K562 (cell line): ENCODE measurements at regions not wholly inside any gene's neighbourhood (a gene's known extent, or its start where the extent isn't known, plus 50 kb on each side); places are given as distances from the start of the nearest gene placed in this dataset.

Experiments
- ARHGAP35 ChIP-seq: fragments of 450-650 bp; IDR thresholded peaks from 2 replicates; pipeline ENCODE4 v1.6.1; 2018; ENCODE audit not compliant: partially characterized antibody
- ARNT ChIP-seq, 2 experiments: fragments of 450-650 bp; IDR thresholded peaks; 2 replicates each; pipeline ENCODE4 v1.6.1; 2016; ENCODE audit warnings: mild to moderate bottlenecking in 1 of 2
- DNMT1 ChIP-seq: fragments of 450-650 bp; IDR thresholded peaks from 2 replicates; pipeline ENCODE4 v1.6.1; 2016; ENCODE audit warnings: antibody characterized with exemption, mild to moderate bottlenecking
- DPF2 ChIP-seq: fragments of 450-650 bp; IDR thresholded peaks from 2 replicates; pipeline ENCODE4 v1.6.1; 2016
- E2F6 ChIP-seq, 2 experiments: IDR thresholded peaks; 2 replicates each; pipeline ENCODE4 v1.6.1; 2011; ENCODE audit warnings: borderline replicate concordance in 1 of 2, control low read depth in 1 of 2, low read depth in 1 of 2, low read length in 1 of 2, mild to moderate bottlenecking in 1 of 2, mixed read lengths in 1 of 2, moderate library complexity in 1 of 2; ENCODE audit not compliant: insufficient read depth in 1 of 2, insufficient read length in 1 of 2, poor library complexity in 1 of 2, severe bottlenecking in 1 of 2; ENCODE audit errors: extremely low read depth in 1 of 2
- EGR1 ChIP-seq: fragments of 450-650 bp; conservative IDR thresholded peaks from 2 replicates; pipeline ENCODE4 v1.6.1; 2017; ENCODE audit warnings: mild to moderate bottlenecking
- HDAC2 ChIP-seq: fragments of 450-650 bp; IDR thresholded peaks from 2 replicates; pipeline ENCODE4 v1.6.1; 2016; ENCODE audit warnings: mild to moderate bottlenecking
- IRF1 ChIP-seq: sonication (generic); formaldehyde crosslinking; IDR thresholded peaks from 2 replicates; pipeline ENCODE4 v1.8.0; 2022; ENCODE audit warnings: missing genetic modification reagents, mild to moderate bottlenecking, borderline replicate concordance
- KLF1 ChIP-seq: fragments of 450-650 bp; IDR thresholded peaks from 2 replicates; pipeline ENCODE4 v1.6.1; 2016; ENCODE audit warnings: missing genetic modification characterization, missing compliant biosample characterization
- PURB ChIP-seq: sonication (generic); formaldehyde crosslinking; IDR thresholded peaks from 2 replicates; pipeline ENCODE4 v1.9.0; 2021; ENCODE audit warnings: low read depth, mild to moderate bottlenecking, missing genetic modification reagents
- RBBP5 ChIP-seq: fragments of 200-600 bp; sonication (generic); IDR thresholded peaks from 2 replicates; pipeline ENCODE4 v1.6.1; 2012; ENCODE audit warnings: borderline replicate concordance, mild to moderate bottlenecking, low read length, control low read depth, inconsistent platforms; ENCODE audit not compliant: insufficient read depth, poor library complexity, severe bottlenecking
- RNF219 ChIP-seq: fragments of 250-450 bp; sonication (Bioruptor Pico); IDR thresholded peaks from 2 replicates; pipeline ENCODE4 v1.5.0; 2022; ENCODE audit warnings: mild to moderate bottlenecking
- SAFB2 ChIP-seq: fragments of 200-400 bp; formaldehyde crosslinking; IDR thresholded peaks from 2 replicates; pipeline ENCODE4 v1.6.1; 2018; ENCODE audit warnings: borderline replicate concordance, low read length, low read depth, moderate library complexity; ENCODE audit not compliant: severe bottlenecking
- SIN3A ChIP-seq, 2 experiments: fragments of 150-350 bp in 1 of 2; IDR thresholded peaks; 2 replicates each; pipeline ENCODE4 v1.6.1; 2011 to 2016; ENCODE audit warnings: borderline replicate concordance in 2 of 2, low read depth in 2 of 2, low read length in 2 of 2, mild to moderate bottlenecking in 2 of 2, moderate library complexity in 2 of 2; ENCODE audit not compliant: control insufficient read depth in 1 of 2
- TAF9B ChIP-seq: fragments of 450-650 bp; IDR thresholded peaks from 2 replicates; pipeline ENCODE4 v1.6.1; 2018; ENCODE audit warnings: mild to moderate bottlenecking; ENCODE audit not compliant: partially characterized antibody
- UBTF ChIP-seq, 2 experiments: IDR thresholded peaks; 2 replicates each; pipeline ENCODE4 v1.6.1; 2012; ENCODE audit warnings: improper control_type of control experiment in 2 of 2, low read depth in 2 of 2, low read length in 2 of 2, borderline replicate concordance in 1 of 2
- ZBTB49 ChIP-seq: sonication (generic); formaldehyde crosslinking; IDR thresholded peaks from 2 replicates; pipeline ENCODE4 v1.8.0; 2022; ENCODE audit warnings: missing genetic modification reagents, mild to moderate bottlenecking, borderline replicate concordance
- ZNF253 ChIP-seq: fragments of 250-450 bp; sonication (Bioruptor Pico); conservative IDR thresholded peaks from 2 replicates; pipeline ENCODE4 v1.6.1; 2021; ENCODE audit warnings: mild to moderate bottlenecking
- ZNF384 ChIP-seq: IDR thresholded peaks from 2 replicates; pipeline ENCODE4 v1.6.1; 2012; ENCODE audit warnings: low read depth, low read length, improper control_type of control experiment

- TF ChIP-seq RNF219 (CRISPR knock-in tag) (no peak), EGR1 (no peak), ZNF384 (peak; percentile 32; the same call in 1 of the 2 replicates), ZNF253 (CRISPR knock-in tag) (no peak), UBTF (IDR thresholded peaks at IDR 0.05; ENCODE audit: borderline replicate concordance in 1 of 2, low read depth in 2 of 2, low read length in 2 of 2) (no peak), ZBTB49 (CRISPR knock-in tag) (no peak), HDAC2 (0 out of 2 replicates have a peak, but pooled peaks have one; percentile 24), IRF1 (no peak), ARNT (IDR thresholded peaks at IDR 0.05) (peak in 1 of 2 experiments; percentile 35; a peak in 1 of 4 replicates), SIN3A (IDR thresholded peaks at IDR 0.05; ENCODE audit: borderline replicate concordance in 2 of 2, control insufficient read depth in 1 of 2, low read depth in 2 of 2, low read length in 2 of 2) (peak in 1 of 2 experiments; percentile 48; a peak in 1 of 4 replicates), SAFB2 (no peak), KLF1 (no peak), E2F6 (IDR thresholded peaks at IDR 0.05; ENCODE audit: borderline replicate concordance in 1 of 2, extremely low read depth in 1 of 2, insufficient read depth in 1 of 2, insufficient read length in 1 of 2, low read depth in 1 of 2, low read length in 1 of 2, poor library complexity in 1 of 2, severe bottlenecking in 1 of 2) (peak in 1 of 2 experiments; percentile 30), DPF2 (peak; percentile 43; the same call in 1 of the 2 replicates), RBBP5 (peak; percentile 70), PURB (CRISPR knock-in tag) (no peak), DNMT1 (no peak), ARHGAP35 (no peak), TAF9B (peak; percentile 47)
Observed at GRCh38 chr6:28743271-28743789, 180.5 kb downstream of the TRIM27 start (continued).
